Body of pancreas (tissue), 4 donors: ENCODE measurements at regions not wholly inside any gene's neighbourhood (a gene's known extent, or its start where the extent isn't known, plus 50 kb on each side); places are given as distances from the start of the nearest gene placed in this dataset.

Experiments used
- POLR2A ChIP-seq, 3 donors: fragments of 450-650 bp; IDR thresholded peaks; one replicate each; pipeline ENCODE4 v1.6.1; 2016; ENCODE audit warnings: antibody characterized with exemption in 3 of 3, mild to moderate bottlenecking in 2 of 3
- TF ChIP-seq, protein P1 (sequence below), 7 experiments: fragments of 450-650 bp in 4 of 7; fragments of 200-600 bp in 3 of 7; sonication (generic) in 3 of 7; IDR thresholded peaks; one replicate each; pipeline ENCODE4 v1.5.1; 2016 to 2019; ENCODE audit warnings: antibody characterized with exemption in 7 of 7

DNA sequence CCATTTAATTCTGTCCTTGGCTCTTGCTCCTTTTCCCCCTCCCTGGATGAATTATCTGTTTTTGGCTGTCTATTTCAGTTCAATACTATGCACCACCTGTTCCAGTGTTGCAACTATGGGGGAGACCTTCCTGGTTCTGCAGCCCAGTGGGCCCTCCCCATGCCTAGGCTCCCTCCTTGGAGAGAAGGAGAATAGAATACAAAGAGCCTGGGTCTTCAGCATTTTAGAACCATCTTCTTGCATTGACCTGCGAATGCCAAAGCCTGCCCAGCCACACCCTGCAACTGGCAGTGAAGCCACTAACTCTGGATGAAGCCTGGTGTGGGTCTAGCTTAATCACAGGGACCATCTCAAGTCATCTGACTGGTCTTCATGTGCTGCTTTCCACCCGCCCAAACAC lies 207.1 kb downstream of the HERPUD2 start:
- TF ChIP-seq, protein P1, sequence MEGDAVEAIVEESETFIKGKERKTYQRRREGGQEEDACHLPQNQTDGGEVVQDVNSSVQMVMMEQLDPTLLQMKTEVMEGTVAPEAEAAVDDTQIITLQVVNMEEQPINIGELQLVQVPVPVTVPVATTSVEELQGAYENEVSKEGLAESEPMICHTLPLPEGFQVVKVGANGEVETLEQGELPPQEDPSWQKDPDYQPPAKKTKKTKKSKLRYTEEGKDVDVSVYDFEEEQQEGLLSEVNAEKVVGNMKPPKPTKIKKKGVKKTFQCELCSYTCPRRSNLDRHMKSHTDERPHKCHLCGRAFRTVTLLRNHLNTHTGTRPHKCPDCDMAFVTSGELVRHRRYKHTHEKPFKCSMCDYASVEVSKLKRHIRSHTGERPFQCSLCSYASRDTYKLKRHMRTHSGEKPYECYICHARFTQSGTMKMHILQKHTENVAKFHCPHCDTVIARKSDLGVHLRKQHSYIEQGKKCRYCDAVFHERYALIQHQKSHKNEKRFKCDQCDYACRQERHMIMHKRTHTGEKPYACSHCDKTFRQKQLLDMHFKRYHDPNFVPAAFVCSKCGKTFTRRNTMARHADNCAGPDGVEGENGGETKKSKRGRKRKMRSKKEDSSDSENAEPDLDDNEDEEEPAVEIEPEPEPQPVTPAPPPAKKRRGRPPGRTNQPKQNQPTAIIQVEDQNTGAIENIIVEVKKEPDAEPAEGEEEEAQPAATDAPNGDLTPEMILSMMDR (IDR thresholded peaks at IDR 0.05): no peak
- no peak for TF ChIP-seq POLR2A (IDR thresholded peaks at IDR 0.05)
